ENCODE measurements at regions not wholly inside any gene's neighbourhood (a gene's known extent, or its start where the extent isn't known, plus 50 kb on each side); places are given as distances from the start of the nearest gene placed in this dataset.

DNA sequence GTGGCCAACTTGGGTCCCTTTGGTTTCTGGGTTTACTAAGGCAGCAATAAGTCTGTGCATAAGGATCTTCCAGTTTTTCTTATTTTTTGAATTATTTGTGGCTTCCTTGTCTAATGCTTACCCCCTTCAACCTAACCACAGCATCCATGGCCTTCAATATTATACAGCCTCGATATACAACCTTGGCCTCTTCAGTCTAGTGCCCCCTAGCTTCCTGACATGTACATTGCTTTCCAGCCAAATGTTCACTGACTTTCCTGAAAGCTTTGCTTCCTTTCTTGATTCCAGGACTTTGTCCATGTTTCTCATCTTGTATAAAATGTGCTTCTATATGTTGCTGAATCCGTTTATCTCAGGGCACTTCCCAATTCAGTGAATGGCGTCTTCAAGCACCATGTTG is 310.1 kb downstream of the OLFM4 start:
- TF ChIP-seq, protein P1, sequence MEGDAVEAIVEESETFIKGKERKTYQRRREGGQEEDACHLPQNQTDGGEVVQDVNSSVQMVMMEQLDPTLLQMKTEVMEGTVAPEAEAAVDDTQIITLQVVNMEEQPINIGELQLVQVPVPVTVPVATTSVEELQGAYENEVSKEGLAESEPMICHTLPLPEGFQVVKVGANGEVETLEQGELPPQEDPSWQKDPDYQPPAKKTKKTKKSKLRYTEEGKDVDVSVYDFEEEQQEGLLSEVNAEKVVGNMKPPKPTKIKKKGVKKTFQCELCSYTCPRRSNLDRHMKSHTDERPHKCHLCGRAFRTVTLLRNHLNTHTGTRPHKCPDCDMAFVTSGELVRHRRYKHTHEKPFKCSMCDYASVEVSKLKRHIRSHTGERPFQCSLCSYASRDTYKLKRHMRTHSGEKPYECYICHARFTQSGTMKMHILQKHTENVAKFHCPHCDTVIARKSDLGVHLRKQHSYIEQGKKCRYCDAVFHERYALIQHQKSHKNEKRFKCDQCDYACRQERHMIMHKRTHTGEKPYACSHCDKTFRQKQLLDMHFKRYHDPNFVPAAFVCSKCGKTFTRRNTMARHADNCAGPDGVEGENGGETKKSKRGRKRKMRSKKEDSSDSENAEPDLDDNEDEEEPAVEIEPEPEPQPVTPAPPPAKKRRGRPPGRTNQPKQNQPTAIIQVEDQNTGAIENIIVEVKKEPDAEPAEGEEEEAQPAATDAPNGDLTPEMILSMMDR (IDR thresholded peaks at IDR 0.05), result no peak
- TF ChIP-seq POLR2A (IDR thresholded peaks at IDR 0.05) (no peak), EP300 (IDR thresholded peaks at IDR 0.05) (no peak)

Measured in tibial nerve (tissue), 4 donors.